ENCODE measurements at regions not wholly inside any gene's neighbourhood (a gene's known extent, or its start where the extent isn't known, plus 50 kb on each side); places are given as distances from the start of the nearest gene placed in this dataset.
A peak's percentile ranks its signal among the peaks of the same experiment; 100 is the strongest.

DNA sequence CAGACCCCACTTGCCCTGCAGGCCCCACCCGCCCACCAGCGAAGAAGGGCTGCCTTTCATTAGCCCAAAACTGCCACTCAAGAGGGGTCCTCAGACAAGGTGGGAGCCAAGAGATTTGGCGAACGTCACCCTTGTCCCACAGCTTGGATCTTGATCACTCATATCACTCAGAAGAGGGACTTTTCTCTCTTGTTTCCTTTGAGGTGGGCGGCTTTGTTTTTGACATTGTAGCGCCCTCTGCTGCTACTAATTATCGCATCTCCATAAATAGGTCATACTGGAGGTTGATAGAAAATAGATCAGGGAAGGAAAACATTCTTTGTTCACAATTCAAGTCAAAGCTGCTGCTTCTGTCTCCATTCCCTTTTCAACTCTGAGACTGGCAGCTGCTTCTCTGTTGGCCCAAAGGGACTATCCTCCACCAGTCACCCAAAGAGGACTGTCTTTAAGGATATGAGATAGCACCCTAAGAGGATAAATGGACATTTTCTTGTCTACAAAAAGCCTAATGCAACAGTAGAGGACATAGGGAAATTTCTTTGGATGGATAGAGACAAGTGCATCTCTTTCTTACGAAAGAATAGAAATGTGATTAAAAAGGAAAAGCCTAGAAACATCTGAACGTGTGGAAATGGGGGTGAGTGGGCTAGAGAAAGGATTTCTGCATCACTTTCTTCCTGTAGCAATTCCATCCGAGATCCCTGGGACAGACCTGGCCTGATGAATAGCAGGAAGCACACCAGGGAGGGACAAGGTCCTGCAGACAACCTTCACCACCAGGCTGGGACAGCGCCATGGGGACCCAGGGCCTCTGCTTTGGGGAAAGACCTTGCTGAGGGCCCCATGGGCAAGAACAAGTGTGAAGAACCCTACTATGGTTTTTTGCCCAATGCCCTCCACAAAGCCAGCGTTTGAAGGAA lies 115.8 kb downstream of the DAD1 start:
- no peak for TF ChIP-seq POLR2A (IDR thresholded peaks at IDR 0.05)
- TF ChIP-seq, protein P1, sequence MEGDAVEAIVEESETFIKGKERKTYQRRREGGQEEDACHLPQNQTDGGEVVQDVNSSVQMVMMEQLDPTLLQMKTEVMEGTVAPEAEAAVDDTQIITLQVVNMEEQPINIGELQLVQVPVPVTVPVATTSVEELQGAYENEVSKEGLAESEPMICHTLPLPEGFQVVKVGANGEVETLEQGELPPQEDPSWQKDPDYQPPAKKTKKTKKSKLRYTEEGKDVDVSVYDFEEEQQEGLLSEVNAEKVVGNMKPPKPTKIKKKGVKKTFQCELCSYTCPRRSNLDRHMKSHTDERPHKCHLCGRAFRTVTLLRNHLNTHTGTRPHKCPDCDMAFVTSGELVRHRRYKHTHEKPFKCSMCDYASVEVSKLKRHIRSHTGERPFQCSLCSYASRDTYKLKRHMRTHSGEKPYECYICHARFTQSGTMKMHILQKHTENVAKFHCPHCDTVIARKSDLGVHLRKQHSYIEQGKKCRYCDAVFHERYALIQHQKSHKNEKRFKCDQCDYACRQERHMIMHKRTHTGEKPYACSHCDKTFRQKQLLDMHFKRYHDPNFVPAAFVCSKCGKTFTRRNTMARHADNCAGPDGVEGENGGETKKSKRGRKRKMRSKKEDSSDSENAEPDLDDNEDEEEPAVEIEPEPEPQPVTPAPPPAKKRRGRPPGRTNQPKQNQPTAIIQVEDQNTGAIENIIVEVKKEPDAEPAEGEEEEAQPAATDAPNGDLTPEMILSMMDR (IDR thresholded peaks at IDR 0.05): peak in 5 of 6 experiments; percentile 39 to 78 (median 66)
- Histone ChIP-seq H3K4me1 (peaks cover 0 to 11% of the 10 kb centered on the region in 2 donors), H3K27ac (no peak overlapping the region), H3K27me3 (no peaks in the 10 kb centered on the region), H3K36me3 (no peaks in the 10 kb centered on the region), H3K9me3 (no peaks in the 10 kb centered on the region), H3K4me3 (replicated peaks in 1 of 3) (no peak overlapping the region)
- 46 to 50% methylated on average over 12 of the region's 12 CpGs for WGBS, 2 donors
- peak; percentile 53 to 59 for DNase-seq
- intact Hi-C loops (cut with DNase I): loop anchor here (2.0 to 5.0 kb wide), 2 partner anchors 84 to 156 kb away; no protein-coding TSS in a partner anchor

- H3K9me3 ChIP-seq: no peaks in the 10 kb centered on the region
- H3K4me3 ChIP-seq (replicated peaks in 1 of 3): no peak overlapping the region
- no peaks in the 10 kb centered on the region for H3K27me3 ChIP-seq
- intact Hi-C loops (cut with DNase I): loop anchor here (2.0 to 5.0 kb wide), 2 partner anchors 84 to 155 kb away; no protein-coding TSS in a partner anchor
- no peak for TF ChIP-seq POLR2A (IDR thresholded peaks at IDR 0.05)
- TF ChIP-seq, protein P1 (IDR thresholded peaks at IDR 0.05): no peak
- no peaks in the 10 kb centered on the region for H3K36me3 ChIP-seq
- 79 to 91% methylated on average over 2 of the region's 2 CpGs for WGBS, 2 donors
- DNase-seq: no peak
- H3K27ac ChIP-seq: no peak overlapping the region
- peaks cover 0 to 11% of the 10 kb centered on the region in 2 donors for H3K4me1 ChIP-seq
Observed at GRCh38 chr14:22472466-22472865, 116.6 kb downstream of the DAD1 start.

- peak; percentile 56 to 60 for DNase-seq
- Histone ChIP-seq H3K36me3 (no peaks in the 10 kb centered on the region), H3K4me3 (replicated peaks in 1 of 3) (no peak overlapping the region), H3K27me3 (no peaks in the 10 kb centered on the region), H3K4me1 (peaks cover 0 to 11% of the 10 kb centered on the region in 2 donors), H3K27ac (no peak overlapping the region), H3K9me3 (no peaks in the 10 kb centered on the region)
- no peak for TF ChIP-seq POLR2A (IDR thresholded peaks at IDR 0.05)
- TF ChIP-seq, protein P1 (IDR thresholded peaks at IDR 0.05): peak in 4 of 6 experiments; percentile 10 to 44 (median 38)
- intact Hi-C loops (cut with DNase I): loop anchor here (2.0 to 5.0 kb wide), 2 partner anchors 83 to 154 kb away; no protein-coding TSS in a partner anchor
- WGBS, 2 donors: 40 to 41% methylated on average over 7 of the region's 7 CpGs
Observed at GRCh38 chr14:22471545-22472121, 117.4 kb downstream of the DAD1 start.

- TF ChIP-seq, protein P1 (IDR thresholded peaks at IDR 0.05): no peak
- no peak for TF ChIP-seq POLR2A (IDR thresholded peaks at IDR 0.05)
- Histone ChIP-seq H3K4me1 (peaks cover 0 to 7% of the 10 kb centered on the region in 2 donors), H3K9me3 (no peaks in the 10 kb centered on the region), H3K36me3 (no peaks in the 10 kb centered on the region), H3K4me3 (replicated peaks in 1 of 3) (no peak overlapping the region), H3K27me3 (no peaks in the 10 kb centered on the region), H3K27ac (no peak overlapping the region)
- intact Hi-C loops (cut with DNase I): loop anchor here (5.0 kb wide), 1 partner anchor 152 kb away; no protein-coding TSS in a partner anchor
- WGBS, 2 donors: 70 to 71% methylated on average over 8 of the region's 8 CpGs
- no peak for DNase-seq
Observed at GRCh38 chr14:22469538-22470303, 119.3 kb downstream of the DAD1 start.
